ENCODE measurements at regions not wholly inside any gene's neighbourhood (a gene's known extent, or its start where the extent isn't known, plus 50 kb on each side); places are given as distances from the start of the nearest gene placed in this dataset.

- no peak overlapping the region for H3K4me3 ChIP-seq (replicated peaks in 1 of 2; ENCODE audit: low read depth in 2 of 2, low read length in 2 of 2)
- DNase-seq (ENCODE audit: low read depth in 2 of 2), result no peak
- no peak for TF ChIP-seq CTCF (IDR thresholded peaks at IDR 0.05; ENCODE audit: low read depth, low read length)
Observed at GRCh38 chr6:6906570-6907213, 201.1 kb upstream of the RREB1 start.

GRCh38 chr6:6907286-6907685 is 200.5 kb upstream of the RREB1 start:
- H3K4me3 ChIP-seq (replicated peaks in 1 of 2; ENCODE audit: low read depth in 2 of 2, low read length in 2 of 2), result no peak overlapping the region
- TF ChIP-seq CTCF (IDR thresholded peaks at IDR 0.05; ENCODE audit: low read depth, low read length), result no peak
- DNase-seq (ENCODE audit: low read depth in 2 of 2), result no peak

GRCh38 chr6:6908121-6908520 is 199.6 kb upstream of the RREB1 start:
- no peak for DNase-seq (ENCODE audit: low read depth in 2 of 2)
- H3K4me3 ChIP-seq (replicated peaks in 1 of 2; ENCODE audit: low read depth in 2 of 2, low read length in 2 of 2), result no peak overlapping the region

GRCh38 chr6:6909111-6909510 is 198.7 kb upstream of the RREB1 start:
- TF ChIP-seq CTCF (IDR thresholded peaks at IDR 0.05; ENCODE audit: low read depth, low read length), result no peak
- no peak overlapping the region for H3K4me3 ChIP-seq (replicated peaks in 1 of 2; ENCODE audit: low read depth in 2 of 2, low read length in 2 of 2)
- DNase-seq (ENCODE audit: low read depth in 2 of 2), result no peak

More at GRCh38 chr6:6908121-6908520, 199.6 kb upstream of the RREB1 start:
- TF ChIP-seq CTCF (IDR thresholded peaks at IDR 0.05; ENCODE audit: low read depth, low read length), result no peak

GRCh38 chr6:6910734-6911295 is 196.9 kb upstream of the RREB1 start:
- no peak overlapping the region for H3K4me3 ChIP-seq (replicated peaks in 1 of 2; ENCODE audit: low read depth in 2 of 2, low read length in 2 of 2)
- no peak for DNase-seq (ENCODE audit: low read depth in 2 of 2)
- no peak for TF ChIP-seq CTCF (IDR thresholded peaks at IDR 0.05; ENCODE audit: low read depth, low read length)

- no peak for TF ChIP-seq CTCF (IDR thresholded peaks at IDR 0.05; ENCODE audit: low read depth, low read length)
- no peak for DNase-seq (ENCODE audit: low read depth in 2 of 2)
- H3K4me3 ChIP-seq (replicated peaks in 1 of 2; ENCODE audit: low read depth in 2 of 2, low read length in 2 of 2), result no peak overlapping the region
Observed at GRCh38 chr6:6911391-6911790, 196.4 kb upstream of the RREB1 start.
